Testis (tissue), 2 donors: ENCODE measurements at regions not wholly inside any gene's neighbourhood (a gene's known extent, or its start where the extent isn't known, plus 50 kb on each side); places are given as distances from the start of the nearest gene placed in this dataset.
"Not testable (repeated sequence)": the region's sequence is repeated elsewhere in the genome, so short reads cannot be mapped to it uniquely, and the experiment has no call there.

Experiments
- POLR2A ChIP-seq: fragments of 450-650 bp; IDR thresholded peaks from one replicate; pipeline ENCODE4 v1.6.1; 2017; ENCODE audit warnings: antibody characterized with exemption, mild to moderate bottlenecking, moderate library complexity
- TF ChIP-seq, protein P1 (sequence below), 3 experiments: fragments of 450-650 bp in 2 of 3; fragments of 200-600 bp in 1 of 3; sonication (generic) in 1 of 3; IDR thresholded peaks; one replicate each; pipeline ENCODE4 v1.5.1; 2016 to 2019; ENCODE audit warnings: antibody characterized with exemption in 3 of 3, mild to moderate bottlenecking in 2 of 3, moderate library complexity in 1 of 3

DNA sequence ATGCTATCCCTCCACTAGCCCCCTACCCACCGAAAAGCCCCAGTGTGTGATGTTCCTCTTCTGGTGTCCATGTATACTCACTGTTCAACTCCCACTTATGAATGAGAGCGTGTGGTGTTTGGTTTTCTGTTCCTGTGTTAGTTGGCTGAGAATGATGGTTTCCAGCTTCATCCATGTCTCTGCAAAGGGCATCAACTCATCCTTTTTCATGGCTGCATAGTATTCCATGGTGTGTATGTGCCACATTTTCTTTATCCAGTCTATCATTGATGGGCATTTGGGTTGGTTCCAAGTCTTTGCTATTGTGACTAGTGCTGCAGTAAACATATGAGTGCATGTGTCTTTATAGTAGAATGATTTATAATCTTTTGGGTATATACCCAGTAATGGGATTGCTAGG lies 599.3 kb upstream of the B3GAT1 start:
- TF ChIP-seq POLR2A = not testable (repeated sequence)
- TF ChIP-seq, protein P1, sequence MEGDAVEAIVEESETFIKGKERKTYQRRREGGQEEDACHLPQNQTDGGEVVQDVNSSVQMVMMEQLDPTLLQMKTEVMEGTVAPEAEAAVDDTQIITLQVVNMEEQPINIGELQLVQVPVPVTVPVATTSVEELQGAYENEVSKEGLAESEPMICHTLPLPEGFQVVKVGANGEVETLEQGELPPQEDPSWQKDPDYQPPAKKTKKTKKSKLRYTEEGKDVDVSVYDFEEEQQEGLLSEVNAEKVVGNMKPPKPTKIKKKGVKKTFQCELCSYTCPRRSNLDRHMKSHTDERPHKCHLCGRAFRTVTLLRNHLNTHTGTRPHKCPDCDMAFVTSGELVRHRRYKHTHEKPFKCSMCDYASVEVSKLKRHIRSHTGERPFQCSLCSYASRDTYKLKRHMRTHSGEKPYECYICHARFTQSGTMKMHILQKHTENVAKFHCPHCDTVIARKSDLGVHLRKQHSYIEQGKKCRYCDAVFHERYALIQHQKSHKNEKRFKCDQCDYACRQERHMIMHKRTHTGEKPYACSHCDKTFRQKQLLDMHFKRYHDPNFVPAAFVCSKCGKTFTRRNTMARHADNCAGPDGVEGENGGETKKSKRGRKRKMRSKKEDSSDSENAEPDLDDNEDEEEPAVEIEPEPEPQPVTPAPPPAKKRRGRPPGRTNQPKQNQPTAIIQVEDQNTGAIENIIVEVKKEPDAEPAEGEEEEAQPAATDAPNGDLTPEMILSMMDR (IDR thresholded peaks at IDR 0.05) = not testable (repeated sequence)
